ENCODE measurements at regions not wholly inside any gene's neighbourhood (a gene's known extent, or its start where the extent isn't known, plus 50 kb on each side); places are given as distances from the start of the nearest gene placed in this dataset.
"Not testable (repeated sequence)": the region's sequence is repeated elsewhere in the genome, so short reads cannot be mapped to it uniquely, and the experiment has no call there.

GRCh38 chr18:9048808-9049494 is 53.5 kb upstream of the NDUFV2 start:
- no peaks in the 10 kb centered on the region for H3K36me3 ChIP-seq
- H3K27me3 ChIP-seq: no peaks in the 10 kb centered on the region
- H3K9me3 ChIP-seq: no peaks in the 10 kb centered on the region
- H3K4me3 ChIP-seq: no peak overlapping the region
- intact Hi-C loops (cut with DNase I): no loop called here
- ATAC-seq (peak; percentile 24), DNase-seq (no peak)
- H3K27ac ChIP-seq: no peak overlapping the region
- no peaks in the 10 kb centered on the region for H3K4me1 ChIP-seq
- no peak for TF ChIP-seq CTCF (IDR thresholded peaks at IDR 0.05)

- no peaks in the 10 kb centered on the region for H3K9me3 ChIP-seq
- ATAC-seq: no peak
- no peaks in the 10 kb centered on the region for H3K4me1 ChIP-seq
- H3K27ac ChIP-seq: no peak overlapping the region
- H3K27me3 ChIP-seq: no peaks in the 10 kb centered on the region
- no peak for TF ChIP-seq CTCF (IDR thresholded peaks at IDR 0.05)
- no peaks in the 10 kb centered on the region for H3K36me3 ChIP-seq
- intact Hi-C loops (cut with DNase I): no loop called here
- no peak for DNase-seq
- no peak overlapping the region for H3K4me3 ChIP-seq
Observed at GRCh38 chr18:9049495-9049809, 53.0 kb upstream of the NDUFV2 start.

GRCh38 chr18:9050628-9051284 is 51.7 kb upstream of the NDUFV2 start:
- H3K4me1 ChIP-seq; ATAC-seq; H3K36me3 ChIP-seq; H3K27me3 ChIP-seq; H3K27ac ChIP-seq; H3K9me3 ChIP-seq; H3K4me3 ChIP-seq; DNase-seq; intact Hi-C loops (cut with DNase I): not testable (repeated sequence)

Measured in upper lobe of right lung (tissue), 1 donor.